Stromal cell of bone marrow (primary cell): ENCODE measurements at regions not wholly inside any gene's neighbourhood (a gene's known extent, or its start where the extent isn't known, plus 50 kb on each side); places are given as distances from the start of the nearest gene placed in this dataset.
"Not testable (repeated sequence)": the region's sequence is repeated elsewhere in the genome, so short reads cannot be mapped to it uniquely, and the experiment has no call there.

Experiments used
- DNase-seq: peaks from one replicate; pipeline ENCODE4 v3.0.0-alpha.2; 2012; ENCODE audit warnings: low read depth

DNA sequence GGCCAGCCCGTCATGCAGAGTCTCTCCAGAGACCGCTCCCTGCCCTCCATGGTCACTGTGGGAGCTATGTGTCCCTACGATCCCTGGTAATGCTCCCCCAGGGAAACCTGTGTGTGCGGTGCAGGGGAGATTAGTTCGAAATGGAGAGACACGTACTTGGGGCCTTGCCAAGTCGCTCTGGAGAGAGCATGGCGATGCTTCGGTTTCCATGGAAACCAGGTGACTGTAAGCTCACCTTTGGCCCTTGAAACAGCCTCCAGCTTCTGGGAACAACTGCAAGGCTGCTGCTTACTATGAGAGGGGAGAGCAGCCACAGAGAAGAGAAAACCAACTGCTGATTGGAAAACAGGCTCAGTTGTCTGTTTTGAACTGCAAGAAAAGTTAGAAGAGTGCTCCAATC lies 879.7 kb upstream of the EEF2KMT start:
- DNase-seq, result no peak

- no peak for DNase-seq
Measured at GRCh38 chr16:5972747-5973146, 875.2 kb upstream of the EEF2KMT start.

DNA sequence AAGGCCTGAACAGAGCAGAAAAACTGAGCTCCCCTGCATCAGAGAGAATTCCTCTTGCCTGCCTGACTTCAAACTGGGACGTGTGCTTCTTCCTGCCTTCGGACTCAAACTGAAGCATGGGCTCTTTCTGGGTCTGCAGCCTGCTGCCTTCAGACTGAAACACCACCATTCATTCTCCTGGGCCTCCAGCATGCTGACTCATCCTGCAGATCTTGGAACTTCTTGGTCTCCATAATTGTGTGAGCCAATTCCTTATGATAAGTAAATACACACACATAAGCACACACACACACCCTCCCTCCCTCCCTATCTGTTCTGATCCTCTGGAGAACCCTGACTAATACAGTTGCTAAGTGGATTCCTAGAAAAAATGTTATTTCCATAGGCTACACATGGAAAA lies 874.3 kb upstream of the EEF2KMT start:
- DNase-seq, result no peak

DNA sequence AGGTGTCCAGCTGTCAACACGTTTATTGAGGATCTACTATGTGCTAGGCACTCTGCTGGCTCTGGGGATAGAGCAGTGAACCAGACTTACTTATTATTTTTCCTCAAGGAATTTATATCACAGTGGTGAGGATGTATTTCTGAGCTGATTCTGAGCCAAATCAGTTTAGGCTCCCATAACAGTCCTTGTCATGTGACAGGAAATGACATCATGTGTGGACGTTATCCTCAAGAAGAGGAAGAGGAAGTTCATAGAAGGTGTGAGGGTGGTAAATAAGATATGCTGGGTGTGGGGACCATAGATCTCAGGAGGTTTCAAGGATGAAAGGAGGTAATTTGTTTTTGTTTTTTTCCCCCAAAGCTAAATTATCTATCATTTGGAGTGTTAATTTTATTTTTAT lies 873.5 kb upstream of the EEF2KMT start:
- DNase-seq, result no peak

DNA sequence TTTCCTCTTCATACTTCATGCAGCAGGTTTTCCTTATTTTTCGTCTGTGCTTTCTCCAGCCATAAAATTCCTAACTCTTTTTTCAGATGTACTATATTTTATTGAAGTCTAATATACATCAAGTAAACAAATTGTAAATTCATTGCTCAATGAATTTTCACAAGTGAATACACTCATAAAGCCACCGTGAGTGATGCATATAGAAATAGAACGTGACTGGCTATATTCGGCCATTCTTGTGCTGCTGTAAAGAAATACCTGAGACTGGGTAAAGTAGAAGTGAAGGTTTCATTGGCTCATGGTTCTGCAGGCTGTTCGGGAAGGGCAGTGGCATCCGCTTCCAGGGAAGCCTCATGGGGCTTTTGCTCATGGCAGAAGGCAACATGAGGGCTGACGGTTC lies 868.4 kb upstream of the EEF2KMT start:
- no peak for DNase-seq

GRCh38 chr16:5965321-5965720 lies 867.7 kb upstream of the EEF2KMT start:
- DNase-seq, result no peak

- DNase-seq, result no peak
Measured at GRCh38 chr16:5951486-5951885, 853.9 kb upstream of the EEF2KMT start.

DNA sequence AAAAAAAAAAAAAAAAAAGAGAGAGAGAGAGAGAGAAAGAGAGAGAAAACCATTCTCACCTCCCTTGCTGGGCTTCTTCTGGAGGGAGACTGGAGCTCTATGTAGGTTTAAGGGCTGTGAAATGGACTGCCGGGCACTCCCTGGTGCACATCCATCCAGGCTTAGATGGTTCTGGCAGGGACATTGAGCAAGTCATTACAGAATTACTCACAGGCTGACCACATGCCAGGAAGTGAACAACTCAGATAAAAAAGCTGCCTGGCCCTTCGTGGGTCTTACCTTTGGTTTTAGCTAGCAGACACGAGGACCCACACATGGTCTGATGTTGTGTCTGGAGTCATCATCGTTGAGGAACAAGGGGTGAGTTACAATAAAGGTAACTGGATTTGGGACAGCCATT lies 847.4 kb upstream of the EEF2KMT start:
- no peak for DNase-seq

GRCh38 chr16:5938607-5939006 lies 841.0 kb upstream of the EEF2KMT start:
- no peak for DNase-seq

DNA sequence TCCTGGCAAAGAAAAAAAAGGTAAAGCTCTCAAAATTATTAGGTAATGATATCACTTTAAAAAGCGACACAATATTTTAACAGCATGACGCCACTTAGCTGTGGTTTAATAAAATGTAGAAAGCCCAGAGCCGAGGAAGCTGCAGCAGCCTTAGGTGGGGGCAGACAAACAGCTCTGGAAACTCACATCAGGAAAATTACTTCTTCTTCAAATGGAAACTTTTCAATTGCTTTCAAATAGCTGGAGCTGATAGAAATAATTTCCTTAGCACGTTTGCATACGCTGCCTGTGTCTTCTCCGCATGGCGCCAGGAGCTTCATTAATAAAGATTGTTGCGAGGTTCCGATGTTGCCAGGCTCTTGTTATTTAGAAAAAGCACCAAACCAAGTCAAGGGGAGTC lies 835.3 kb upstream of the EEF2KMT start:
- DNase-seq, result no peak

DNA sequence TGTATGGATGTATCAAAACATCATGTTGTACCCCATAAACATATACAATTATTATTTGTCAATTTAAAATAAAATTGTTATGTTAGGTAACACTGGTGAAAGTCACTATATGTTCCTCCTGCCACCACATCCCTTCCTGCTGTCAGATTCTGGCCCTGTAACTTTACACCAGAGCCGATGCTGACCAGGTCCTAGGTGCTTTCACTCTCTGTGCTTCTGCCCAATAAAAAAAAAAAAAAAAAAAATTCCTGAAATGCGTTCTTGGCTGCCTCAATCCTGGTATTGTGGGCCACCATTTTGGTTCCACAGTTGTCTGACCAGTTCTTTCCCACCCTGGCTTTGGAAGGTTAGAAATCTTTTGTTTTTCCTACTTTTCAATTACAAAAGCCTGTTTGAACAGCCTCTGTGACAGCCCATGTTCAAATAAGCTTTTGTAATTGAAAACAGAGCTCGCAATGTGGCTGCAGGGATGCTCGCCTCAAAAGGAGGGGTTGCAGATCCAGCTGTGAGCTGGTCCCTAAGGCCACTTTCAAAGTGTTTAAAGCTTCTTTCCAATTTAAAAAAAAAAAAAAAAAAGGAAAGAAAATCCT lies 831.0 kb upstream of the EEF2KMT start:
- DNase-seq, result no peak

DNA sequence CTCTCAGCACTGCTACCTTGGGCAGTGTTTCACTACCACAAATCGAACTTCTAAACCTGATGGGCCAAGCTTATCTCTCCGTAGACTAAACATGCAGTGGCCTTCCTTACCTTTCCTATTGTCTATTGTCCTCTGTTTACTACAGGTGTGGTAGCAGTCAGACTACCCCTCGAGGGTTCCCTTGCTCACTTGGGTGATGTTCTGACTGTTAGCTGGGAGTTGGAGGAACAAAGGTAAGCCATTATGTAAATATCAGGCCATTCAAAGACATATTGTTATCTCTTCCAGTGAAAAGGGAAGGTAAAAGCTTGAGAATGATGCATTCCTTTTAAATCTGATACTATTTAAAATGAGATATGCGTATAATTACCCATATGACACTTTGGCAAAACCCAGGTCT lies 828.3 kb upstream of the EEF2KMT start:
- no peak for DNase-seq

GRCh38 chr16:5922686-5923085 lies 825.1 kb upstream of the EEF2KMT start:
- no peak for DNase-seq

- DNase-seq, result no peak
Measured at GRCh38 chr16:5918567-5919130, 821.1 kb upstream of the EEF2KMT start.

GRCh38 chr16:5917436-5918195 lies 820.0 kb upstream of the EEF2KMT start:
- DNase-seq, result no peak

DNA sequence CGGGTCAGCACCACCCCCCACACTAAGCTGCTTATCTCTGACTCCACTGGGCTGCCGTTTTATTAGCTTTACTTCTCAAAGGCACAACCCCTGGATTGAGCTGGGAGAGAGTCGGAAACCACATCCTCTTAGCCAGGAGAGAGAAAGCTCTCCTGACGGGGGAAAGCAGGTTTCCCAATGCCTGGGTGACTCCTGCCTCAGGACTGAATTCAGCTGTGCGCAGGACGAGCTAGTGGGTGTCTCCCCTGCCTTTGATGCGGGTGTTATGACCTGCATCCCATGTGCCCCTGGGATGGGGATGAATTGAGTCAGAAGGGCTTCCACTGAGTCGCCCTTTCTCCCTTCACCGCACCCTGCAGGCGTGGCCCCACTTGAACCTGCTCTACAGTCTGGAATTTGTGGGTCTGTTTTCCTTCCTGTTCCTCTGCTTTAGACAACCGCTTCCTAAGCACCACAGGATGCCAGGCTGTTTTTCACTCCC lies 819.2 kb upstream of the EEF2KMT start:
- DNase-seq, result no peak

- DNase-seq, result no peak
Measured at GRCh38 chr16:5911241-5911640, 813.6 kb upstream of the EEF2KMT start.

DNA sequence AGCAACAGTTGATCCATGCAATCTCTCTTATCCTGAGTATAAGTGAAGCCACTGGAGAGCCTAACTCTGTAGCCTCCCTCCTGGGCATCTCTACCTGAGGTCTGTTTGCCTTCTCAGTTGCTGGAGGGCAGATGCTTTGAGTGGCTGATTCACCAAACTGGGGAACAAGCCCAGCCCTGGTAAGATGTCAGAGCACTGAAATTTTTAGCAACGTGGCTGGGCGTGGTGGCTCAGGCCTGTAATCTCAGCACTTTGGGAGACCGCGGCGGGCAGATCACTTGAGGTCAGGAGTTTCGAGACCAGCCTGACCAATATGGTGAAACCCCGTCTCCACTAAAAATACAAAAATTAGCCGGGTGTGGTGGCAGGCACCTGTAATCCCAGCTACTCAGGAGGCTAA lies 812.0 kb upstream of the EEF2KMT start:
- not testable (repeated sequence) for DNase-seq

- DNase-seq, result no peak
Measured at GRCh38 chr16:5907544-5907943, 809.9 kb upstream of the EEF2KMT start.

DNA sequence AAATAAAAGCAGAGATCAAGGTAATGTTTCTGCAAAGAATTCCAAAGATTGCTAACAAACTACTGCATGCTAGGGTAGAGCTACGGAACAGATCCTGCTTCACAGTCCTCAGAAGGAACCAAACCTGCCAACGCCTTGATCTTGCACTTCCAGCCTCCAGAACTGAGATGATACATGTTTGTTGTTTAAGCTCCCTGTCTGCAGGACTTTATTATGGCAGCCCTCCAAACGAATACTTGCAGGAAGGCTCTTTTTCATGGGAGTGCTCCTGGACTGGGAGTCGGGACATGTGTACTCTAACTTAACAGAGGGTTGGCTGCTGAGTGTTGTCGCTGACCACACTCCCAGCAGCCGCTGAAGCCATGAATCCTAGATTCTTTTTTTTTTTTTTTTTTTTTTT lies 808.8 kb upstream of the EEF2KMT start:
- no peak for DNase-seq

- no peak for DNase-seq
Measured at GRCh38 chr16:5905935-5906334, 808.3 kb upstream of the EEF2KMT start.

- DNase-seq, result no peak
Measured at GRCh38 chr16:5903832-5904231, 806.2 kb upstream of the EEF2KMT start.

DNA sequence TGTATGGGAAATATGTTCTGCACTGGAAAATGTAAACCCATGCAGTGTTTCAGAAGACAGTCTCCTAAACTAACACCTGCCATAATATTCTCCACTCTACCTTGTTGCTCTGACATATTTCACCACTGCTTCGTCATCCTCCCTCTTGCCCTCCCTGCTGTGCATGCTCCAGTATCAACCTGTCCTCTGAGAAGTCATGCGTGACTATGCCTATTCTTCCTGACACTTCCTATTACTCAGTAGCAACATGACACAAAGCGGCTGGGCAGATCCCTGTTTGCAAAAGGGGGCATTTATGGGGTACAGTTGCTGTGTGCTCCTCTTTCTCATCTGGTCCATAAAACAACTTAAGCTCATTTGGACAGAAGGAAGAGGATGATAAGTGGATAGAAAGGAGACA lies 805.6 kb upstream of the EEF2KMT start:
- no peak for DNase-seq

DNA sequence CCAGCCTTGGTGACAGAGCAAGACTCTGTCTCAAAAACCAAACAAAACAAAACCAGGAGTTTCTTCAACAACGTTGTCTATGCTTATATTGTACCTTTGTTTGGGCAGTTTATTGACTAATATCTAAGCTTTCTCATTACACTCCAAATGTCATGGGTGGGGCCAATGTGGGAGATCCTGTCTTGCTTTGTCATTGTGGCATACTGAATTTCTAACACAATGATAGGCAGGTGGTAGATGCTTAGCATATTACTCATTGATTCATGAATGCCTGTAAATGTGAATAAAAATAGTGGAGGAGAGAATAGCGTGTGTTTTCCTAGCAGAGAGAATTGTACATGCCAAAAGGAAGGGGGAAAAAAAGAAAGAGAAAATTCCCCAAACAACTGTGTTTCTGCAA lies 802.5 kb upstream of the EEF2KMT start:
- DNase-seq, result no peak
